ENCODE measurements at regions not wholly inside any gene's neighbourhood (a gene's known extent, or its start where the extent isn't known, plus 50 kb on each side); places are given as distances from the start of the nearest gene placed in this dataset.

GRCh38 chr13:99027661-99028425 is 50.0 kb upstream of the DOCK9 start:
- Mint-ChIP-seq H3K27ac (no peak overlapping the region), H3K4me3 (no peak overlapping the region), H3K27me3 (peaks cover 1% of the 10 kb centered on the region), H3K36me3 (peaks cover 6% of the 10 kb centered on the region), H3K4me1 (peaks cover 9% of the 10 kb centered on the region), H3K9me3 (peaks cover 5% of the 10 kb centered on the region)
- no peak for DNase-seq (ENCODE audit: low spot score in 2 of 2)
- ATAC-seq (ENCODE audit: low read depth) = no peak

GRCh38 chr13:99028890-99029289 is 51.0 kb upstream of the DOCK9 start:
- no peak for ATAC-seq (ENCODE audit: low read depth)
- no peak overlapping the region for H3K27ac Mint-ChIP-seq
- H3K9me3 Mint-ChIP-seq = peaks cover 5% of the 10 kb centered on the region

GRCh38 chr13:99029576-99029975 is 51.7 kb upstream of the DOCK9 start:
- Mint-ChIP-seq H3K27me3 (peaks cover 1% of the 10 kb centered on the region), H3K4me3 (no peak overlapping the region), H3K36me3 (peaks cover 6% of the 10 kb centered on the region), H3K4me1 (peaks cover 8% of the 10 kb centered on the region), H3K9me3 (peaks cover 5% of the 10 kb centered on the region), H3K27ac (no peak overlapping the region)
- DNase-seq (ENCODE audit: low spot score in 2 of 2) = no peak
- ATAC-seq (ENCODE audit: low read depth) = no peak

More at GRCh38 chr13:99028890-99029289, 51.0 kb upstream of the DOCK9 start:
- peaks cover 4% of the 10 kb centered on the region for H3K4me1 Mint-ChIP-seq
- H3K36me3 Mint-ChIP-seq = peaks cover 6% of the 10 kb centered on the region
- H3K27me3 Mint-ChIP-seq = peaks cover 1% of the 10 kb centered on the region
- no peak for DNase-seq (ENCODE audit: low spot score in 2 of 2)
- no peak overlapping the region for H3K4me3 Mint-ChIP-seq

- Mint-ChIP-seq H3K27ac (no peak overlapping the region), H3K27me3 (peaks cover 1% of the 10 kb centered on the region), H3K36me3 (peaks cover 7% of the 10 kb centered on the region), H3K4me3 (no peak overlapping the region), H3K9me3 (peaks cover 7% of the 10 kb centered on the region), H3K4me1 (peaks cover 4% of the 10 kb centered on the region)
- ATAC-seq (ENCODE audit: low read depth) = no peak
- DNase-seq (ENCODE audit: low spot score in 2 of 2) = no peak
These were observed 52.5 kb upstream of the DOCK9 start for GRCh38 chr13:99030326-99030725.

- H3K27ac Mint-ChIP-seq = no peak overlapping the region
- peaks cover 8% of the 10 kb centered on the region for H3K9me3 Mint-ChIP-seq
- peaks cover 17% of the 10 kb centered on the region for H3K36me3 Mint-ChIP-seq
- H3K4me3 Mint-ChIP-seq = no peak overlapping the region
- H3K4me1 Mint-ChIP-seq = peaks cover 4% of the 10 kb centered on the region
- no peak for ATAC-seq (ENCODE audit: low read depth)
- DNase-seq (ENCODE audit: low spot score in 2 of 2) = no peak
- peaks cover 1% of the 10 kb centered on the region for H3K27me3 Mint-ChIP-seq
These were observed 54.0 kb upstream of the DOCK9 start for GRCh38 chr13:99031832-99032231.

- H3K9me3 Mint-ChIP-seq = peaks cover 7% of the 10 kb centered on the region
- H3K4me1 Mint-ChIP-seq = peaks cover 4% of the 10 kb centered on the region
- H3K4me3 Mint-ChIP-seq = no peak overlapping the region
- DNase-seq (ENCODE audit: low spot score in 2 of 2) (no peak), ATAC-seq (ENCODE audit: low read depth) (no peak)
- H3K27me3 Mint-ChIP-seq = no peaks in the 10 kb centered on the region
- H3K36me3 Mint-ChIP-seq = peaks cover 15% of the 10 kb centered on the region
- no peak overlapping the region for H3K27ac Mint-ChIP-seq
These were observed 56.0 kb upstream of the DOCK9 start for GRCh38 chr13:99033814-99034213.

- DNase-seq (ENCODE audit: low spot score in 2 of 2) = no peak
- Mint-ChIP-seq H3K27me3 (no peaks in the 10 kb centered on the region), H3K4me3 (no peak overlapping the region), H3K36me3 (peaks cover 15% of the 10 kb centered on the region), H3K27ac (no peak overlapping the region), H3K4me1 (peaks cover 4% of the 10 kb centered on the region), H3K9me3 (peaks cover 3% of the 10 kb centered on the region)
- no peak for ATAC-seq (ENCODE audit: low read depth)
These were observed 56.6 kb upstream of the DOCK9 start for GRCh38 chr13:99034333-99035085.

GRCh38 chr13:99035715-99036114 is 57.9 kb upstream of the DOCK9 start:
- Mint-ChIP-seq H3K36me3 (peaks cover 12% of the 10 kb centered on the region), H3K27ac (no peak overlapping the region), H3K27me3 (no peaks in the 10 kb centered on the region), H3K4me3 (no peak overlapping the region), H3K9me3 (peaks cover 3% of the 10 kb centered on the region), H3K4me1 (peaks cover 4% of the 10 kb centered on the region)
- no peak for ATAC-seq (ENCODE audit: low read depth)
- no peak for DNase-seq (ENCODE audit: low spot score in 2 of 2)

- DNase-seq (ENCODE audit: low spot score in 2 of 2) (no peak), ATAC-seq (ENCODE audit: low read depth) (no peak)
- Mint-ChIP-seq H3K27me3 (peaks cover 4% of the 10 kb centered on the region), H3K36me3 (peaks cover 12% of the 10 kb centered on the region), H3K4me1 (peaks cover 6% of the 10 kb centered on the region), H3K4me3 (no peak overlapping the region), H3K9me3 (peaks cover 3% of the 10 kb centered on the region), H3K27ac (no peak overlapping the region)
These were observed 59.9 kb upstream of the DOCK9 start for GRCh38 chr13:99037756-99038155.

- Mint-ChIP-seq H3K36me3 (peaks cover 12% of the 10 kb centered on the region), H3K9me3 (peaks cover 3% of the 10 kb centered on the region), H3K27me3 (peaks cover 11% of the 10 kb centered on the region), H3K27ac (no peak overlapping the region), H3K4me3 (no peak overlapping the region), H3K4me1 (peaks cover 9% of the 10 kb centered on the region)
- ATAC-seq (ENCODE audit: low read depth) = no peak
- no peak for DNase-seq (ENCODE audit: low spot score in 2 of 2)
These were observed 61.9 kb upstream of the DOCK9 start for GRCh38 chr13:99039718-99040280.

- Mint-ChIP-seq H3K4me3 (no peak overlapping the region), H3K36me3 (peaks cover 8% of the 10 kb centered on the region), H3K27me3 (peaks cover 15% of the 10 kb centered on the region), H3K4me1 (peaks cover 12% of the 10 kb centered on the region), H3K9me3 (no peaks in the 10 kb centered on the region), H3K27ac (no peak overlapping the region)
- DNase-seq (ENCODE audit: low spot score in 2 of 2) = no peak
- no peak for ATAC-seq (ENCODE audit: low read depth)
These were observed 62.8 kb upstream of the DOCK9 start for GRCh38 chr13:99040536-99041131.

GRCh38 chr13:99041337-99041736 is 63.5 kb upstream of the DOCK9 start:
- Mint-ChIP-seq H3K27ac (no peak overlapping the region), H3K9me3 (no peaks in the 10 kb centered on the region), H3K36me3 (peaks cover 2% of the 10 kb centered on the region), H3K4me3 (no peak overlapping the region), H3K4me1 (peaks cover 17% of the 10 kb centered on the region), H3K27me3 (peaks cover 15% of the 10 kb centered on the region)
- no peak for ATAC-seq (ENCODE audit: low read depth)
- DNase-seq (ENCODE audit: low spot score in 2 of 2) = no peak

- Mint-ChIP-seq H3K9me3 (no peaks in the 10 kb centered on the region), H3K4me1 (peaks cover 21% of the 10 kb centered on the region), H3K4me3 (no peak overlapping the region), H3K27ac (no peak overlapping the region), H3K36me3 (no peaks in the 10 kb centered on the region), H3K27me3 (peaks cover 15% of the 10 kb centered on the region)
- ATAC-seq (ENCODE audit: low read depth) (no peak), DNase-seq (ENCODE audit: low spot score in 2 of 2) (no peak)
These were observed 63.9 kb upstream of the DOCK9 start for GRCh38 chr13:99041788-99042187.
